Lung microvascular endothelial cell (primary cell): ENCODE measurements at regions not wholly inside any gene's neighbourhood (a gene's known extent, or its start where the extent isn't known, plus 50 kb on each side); places are given as distances from the start of the nearest gene placed in this dataset.

Source experiments
- DNase-seq, 2 donors: peaks; one replicate each; pipeline versions ENCODE4 v3.0.0 to v3.0.0-alpha.2; 2010; ENCODE audit warnings: low read depth in 2 of 2

- DNase-seq: no peak
These were observed 52.8 kb upstream of the VWDE start for GRCh38 chr7:12456506-12456905.

GRCh38 chr7:12458520-12459131 is 55.0 kb upstream of the VWDE start:
- peak; percentile 34 to 49 for DNase-seq

- no peak for DNase-seq
These were observed 64.2 kb upstream of the VWDE start for GRCh38 chr7:12467837-12468236.

- DNase-seq: no peak
These were observed 65.9 kb upstream of the VWDE start for GRCh38 chr7:12469568-12469967.

- no peak for DNase-seq
These were observed 67.3 kb upstream of the VWDE start for GRCh38 chr7:12470930-12471329.

- DNase-seq: no peak
These were observed 70.4 kb upstream of the VWDE start for GRCh38 chr7:12474035-12474434.

GRCh38 chr7:12475362-12476063 is 71.8 kb upstream of the VWDE start:
- peak; percentile 2 to 14 for DNase-seq

GRCh38 chr7:12477620-12478019 is 74.0 kb upstream of the VWDE start:
- no peak for DNase-seq

DNA sequence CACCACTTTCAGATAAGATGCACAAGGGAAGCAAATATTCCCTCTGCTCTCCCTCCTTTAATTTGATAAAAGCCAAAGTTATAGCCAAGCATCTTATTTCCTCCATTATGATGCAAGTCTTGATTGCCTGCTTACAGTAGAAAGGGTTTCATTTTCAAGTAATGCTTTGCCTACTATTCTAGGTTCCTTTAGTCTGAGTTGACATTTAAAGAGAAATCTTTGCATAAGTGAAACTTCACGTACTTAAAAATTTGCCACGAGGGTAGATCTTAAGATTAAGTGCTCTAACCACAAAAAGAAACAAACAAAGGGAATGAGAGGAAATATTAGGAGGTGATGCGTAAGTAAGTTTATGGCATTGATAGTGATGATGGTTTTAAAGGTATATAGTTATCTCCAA is 78.1 kb upstream of the VWDE start:
- DNase-seq: no peak

DNA sequence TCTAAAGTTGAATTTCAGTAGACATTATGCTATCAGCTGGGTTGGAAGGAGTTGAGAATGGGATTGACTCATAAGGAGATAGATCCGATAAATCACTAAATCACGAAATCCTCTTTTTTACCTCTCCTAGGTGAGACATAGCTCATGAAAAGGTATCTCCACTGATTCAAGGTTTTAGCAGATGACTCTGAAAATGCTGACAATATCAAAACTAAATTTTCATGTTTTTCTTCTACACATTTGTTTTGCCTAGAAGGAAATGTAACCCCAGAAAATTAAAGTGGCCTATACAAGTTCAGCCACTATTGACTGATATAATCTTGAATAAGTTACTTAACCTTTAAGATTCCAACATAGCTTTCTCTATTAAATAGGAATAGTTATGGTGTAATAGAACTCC is 82.2 kb upstream of the VWDE start:
- DNase-seq: no peak

DNA sequence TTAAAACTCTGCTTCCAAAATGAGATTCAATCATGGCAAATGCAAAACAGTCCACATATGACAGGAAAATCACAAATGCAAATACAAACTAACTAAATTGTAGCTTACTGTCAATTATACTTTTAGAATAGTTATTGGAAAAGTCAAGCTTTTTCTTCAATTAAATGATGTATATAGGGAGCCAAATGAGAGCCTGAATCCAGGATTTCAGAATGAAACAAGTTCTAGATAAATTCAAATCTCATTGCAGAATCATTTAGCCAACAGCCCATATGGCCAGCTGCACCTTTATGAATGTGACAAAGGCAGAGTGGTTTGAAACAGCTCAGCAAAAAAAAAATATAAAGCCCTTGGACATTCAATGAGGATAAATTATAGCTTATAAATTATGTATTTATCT is 82.2 kb upstream of the SCIN start:
- DNase-seq: no peak

DNA sequence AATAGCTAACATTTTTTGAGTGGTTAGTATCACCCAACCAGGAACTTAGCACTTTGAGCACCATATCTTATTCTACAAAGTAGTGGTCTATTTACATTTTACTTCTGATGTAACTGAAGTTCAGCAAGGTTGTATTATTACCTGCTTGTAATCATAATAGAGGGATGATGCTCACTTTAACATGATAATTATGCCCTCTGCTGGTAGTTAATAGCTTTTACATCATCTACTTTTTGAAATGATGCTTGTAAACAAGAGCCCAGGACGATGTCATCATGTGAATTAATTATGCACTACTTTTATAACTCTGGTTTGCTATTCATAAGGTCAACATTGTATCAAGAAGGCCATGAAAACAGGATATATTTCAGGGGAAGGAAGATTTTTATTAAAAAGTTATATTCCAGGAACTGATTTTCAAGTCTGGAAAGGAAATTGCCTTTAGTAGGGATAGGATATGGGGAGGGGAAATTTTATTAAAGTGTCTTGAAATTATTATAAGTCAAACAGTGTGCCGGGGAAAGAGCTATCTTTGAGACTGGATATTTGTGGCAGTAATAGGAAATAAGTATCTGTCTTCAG is 80.3 kb upstream of the SCIN start:
- peak; percentile 28 to 41 for DNase-seq

DNA sequence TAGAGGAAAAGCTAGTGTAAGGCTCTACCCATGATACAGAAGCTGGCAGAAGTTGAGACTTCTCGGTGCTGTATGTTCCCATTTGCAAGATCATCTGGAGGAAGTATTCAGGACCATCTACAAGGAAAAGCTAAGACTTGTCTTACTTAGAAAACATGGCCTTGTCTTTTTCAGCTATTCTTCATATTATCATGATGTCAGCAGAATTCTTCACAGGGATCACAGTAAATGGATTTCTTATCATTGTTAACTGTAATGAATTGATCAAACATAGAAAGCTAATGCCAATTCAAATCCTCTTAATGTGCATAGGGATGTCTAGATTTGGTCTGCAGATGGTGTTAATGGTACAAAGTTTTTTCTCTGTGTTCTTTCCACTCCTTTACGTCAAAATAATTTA is 79.6 kb upstream of the SCIN start:
- no peak for DNase-seq

DNA sequence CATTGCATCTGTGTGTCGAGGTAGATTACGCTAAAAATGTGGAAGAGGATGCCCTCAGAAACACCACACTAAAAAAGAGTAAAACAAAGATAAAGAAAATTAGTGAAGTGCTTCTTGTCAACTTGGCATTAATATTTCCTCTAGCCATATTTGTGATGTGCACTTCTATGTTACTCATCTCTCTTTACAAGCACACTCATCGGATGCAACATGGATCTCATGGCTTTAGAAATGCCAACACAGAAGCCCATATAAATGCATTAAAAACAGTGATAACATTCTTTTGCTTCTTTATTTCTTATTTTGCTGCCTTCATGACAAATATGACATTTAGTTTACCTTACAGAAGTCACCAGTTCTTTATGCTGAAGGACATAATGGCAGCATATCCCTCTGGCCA is 79.0 kb upstream of the SCIN start:
- no peak for DNase-seq

GRCh38 chr7:12493407-12493806 is 77.1 kb upstream of the SCIN start:
- DNase-seq: no peak

- no peak for DNase-seq
These were observed 76.4 kb upstream of the SCIN start for GRCh38 chr7:12493863-12494686.

GRCh38 chr7:12494687-12495024 is 75.9 kb upstream of the SCIN start:
- no peak for DNase-seq

DNA sequence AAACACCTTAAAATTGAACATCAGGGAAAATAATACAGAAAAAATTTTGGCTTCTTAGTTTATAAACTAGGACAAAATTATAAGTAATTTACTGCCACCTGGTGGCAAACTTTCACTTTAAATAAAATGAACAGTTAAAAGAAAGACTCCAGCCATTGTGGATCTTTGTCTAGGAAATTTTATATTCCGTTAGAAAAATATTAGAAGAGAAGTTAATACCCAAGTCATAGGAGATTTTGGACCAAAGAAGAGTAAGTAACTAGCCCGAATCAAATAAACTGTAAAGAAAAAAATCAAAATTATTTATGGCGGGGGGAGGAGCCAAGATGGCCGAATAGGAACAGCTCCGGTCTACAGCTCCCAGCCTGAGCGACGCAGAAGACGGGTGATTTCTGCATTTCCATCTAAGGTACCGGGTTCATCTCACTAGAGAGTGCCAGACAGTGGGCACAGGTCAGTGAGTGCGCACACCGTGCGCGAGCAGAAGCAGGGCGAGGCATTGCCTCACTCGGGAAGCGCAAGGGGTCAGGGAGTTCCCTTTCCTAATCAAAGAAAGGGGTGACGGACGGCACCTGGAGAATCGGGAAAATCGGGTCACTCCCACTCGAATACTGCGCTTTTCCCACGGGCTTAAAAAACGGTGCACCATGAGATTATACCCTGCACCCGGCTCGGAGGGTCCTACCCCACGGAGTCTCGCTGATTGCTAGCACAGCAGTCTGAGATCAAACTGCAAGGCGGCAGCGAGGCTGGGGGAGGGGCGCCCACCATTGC is 73.4 kb upstream of the SCIN start:
- DNase-seq: peak; percentile 50 to 57

DNA sequence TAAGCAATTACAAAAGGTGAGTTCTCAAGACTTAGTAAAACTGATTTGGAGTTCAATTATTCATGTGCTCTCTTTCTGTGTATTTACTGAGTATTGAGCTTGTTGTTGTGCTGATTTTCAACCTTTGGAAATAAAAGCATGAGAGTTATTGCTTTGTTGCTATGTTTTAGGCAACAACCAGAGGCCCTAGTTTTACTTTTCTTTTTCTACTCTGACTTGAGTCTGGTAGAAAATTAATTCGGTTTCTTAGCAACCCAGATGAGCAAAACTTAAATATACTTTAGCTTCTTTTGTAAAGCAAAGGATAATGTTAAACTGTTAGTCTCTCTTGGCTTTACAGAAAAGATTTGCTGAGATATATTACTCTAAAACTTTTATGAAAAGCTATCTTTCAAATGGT is 66.4 kb upstream of the SCIN start:
- no peak for DNase-seq

DNA sequence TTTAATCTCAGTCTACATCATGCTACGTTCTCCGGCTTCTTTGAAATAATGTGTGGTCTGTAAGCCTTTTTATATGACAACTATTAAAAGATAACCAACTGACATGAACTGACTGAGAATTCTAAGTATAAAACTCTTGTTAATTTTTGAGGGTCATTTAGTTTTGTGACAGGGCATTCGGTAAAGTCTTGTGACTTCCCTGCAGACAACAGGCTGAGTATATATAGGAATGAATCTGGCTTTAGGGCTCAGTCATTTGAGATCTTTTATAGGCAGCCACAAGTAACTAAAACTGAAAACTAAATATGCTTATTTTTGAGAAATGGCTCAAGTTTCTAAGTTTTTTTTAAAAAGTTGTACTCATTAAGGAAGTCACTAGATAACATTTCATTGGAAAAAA is 62.5 kb upstream of the SCIN start:
- DNase-seq: no peak

GRCh38 chr7:12508554-12508953 is 62.0 kb upstream of the SCIN start:
- DNase-seq: no peak

DNA sequence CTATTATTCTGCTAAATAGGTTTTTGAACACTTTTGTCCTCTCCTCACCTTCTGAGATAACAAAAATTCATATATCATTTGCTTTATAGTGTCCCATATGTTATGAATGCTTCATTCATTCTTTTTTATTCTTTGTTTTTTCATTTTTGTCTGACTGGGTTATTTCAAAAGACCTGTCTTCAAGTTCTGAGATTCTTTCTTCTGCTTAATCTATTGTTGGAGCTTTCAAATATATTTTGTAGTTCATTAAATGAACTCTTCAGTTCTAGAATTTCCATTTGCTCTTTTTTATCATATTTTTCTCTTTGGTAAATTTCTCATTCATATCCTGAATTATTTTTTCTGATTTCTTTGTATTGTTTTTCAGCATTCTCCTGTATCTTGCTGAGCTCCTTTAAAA is 53.1 kb upstream of the SCIN start:
- DNase-seq: no peak
